Liver (tissue), 8 donors: ENCODE measurements at regions not wholly inside any gene's neighbourhood (a gene's known extent, or its start where the extent isn't known, plus 50 kb on each side); places are given as distances from the start of the nearest gene placed in this dataset.

Experiments
- DNase-seq: peaks from one replicate; pipeline ENCODE4 v3.0.0-alpha.2; 2017; ENCODE audit warnings: low spot score
- H3K27ac ChIP-seq, 2 donors: one replicate each; pipeline ENCODE4 v1.7.0; 2013; ENCODE audit warnings: inconsistent platforms in 2 of 2, low read length in 2 of 2, control low read depth in 1 of 2, low read depth in 1 of 2, mild to moderate bottlenecking in 1 of 2
- H3K27me3 ChIP-seq, 4 donors: one replicate each; pipeline versions ENCODE4 v1.6.1 to v1.7.0; 2013; ENCODE audit warnings: low read length in 3 of 4, inconsistent platforms in 1 of 4, mild to moderate bottlenecking in 1 of 4, moderate library complexity in 1 of 4; ENCODE audit not compliant: control insufficient read depth in 4 of 4, insufficient read depth in 4 of 4
- H3K36me3 ChIP-seq, 4 donors: one replicate each; pipeline versions ENCODE4 v1.6.1 to v1.7.0; 2013; ENCODE audit warnings: low read length in 3 of 4, mild to moderate bottlenecking in 3 of 4, low read depth in 1 of 4, moderate library complexity in 1 of 4; ENCODE audit not compliant: control insufficient read depth in 4 of 4, insufficient read depth in 3 of 4
- H3K4me1 ChIP-seq, 4 donors: one replicate each; pipeline versions ENCODE4 v1.6.1 to v1.7.0; 2013; ENCODE audit warnings: low read length in 3 of 4, mild to moderate bottlenecking in 3 of 4, moderate library complexity in 1 of 4; ENCODE audit not compliant: control insufficient read depth in 4 of 4, insufficient read depth in 4 of 4
- H3K4me3 ChIP-seq, 3 donors: one replicate each; pipeline versions ENCODE4 v1.6.1 to v1.7.0; 2013; ENCODE audit warnings: low read length in 3 of 3, control low read depth in 1 of 3, low read depth in 1 of 3, mild to moderate bottlenecking in 1 of 3
- H3K9ac ChIP-seq, 2 donors: one replicate each; pipeline ENCODE4 v1.7.0; 2013; ENCODE audit warnings: low read length in 2 of 2, mild to moderate bottlenecking in 2 of 2, moderate library complexity in 2 of 2, control low read depth in 1 of 2, low read depth in 1 of 2
- H3K9me3 ChIP-seq, 4 donors: one replicate each; pipeline versions ENCODE4 v1.6.1 to v1.7.0; 2013; ENCODE audit warnings: low read length in 3 of 4; ENCODE audit not compliant: control insufficient read depth in 4 of 4
- EGR1 ChIP-seq, 2 donors: IDR thresholded peaks; 2 replicates each; pipeline ENCODE4 v1.6.1; 2016 to 2018; ENCODE audit warnings: antibody characterized with exemption in 2 of 2, low read depth in 2 of 2
- FOXA1 ChIP-seq: IDR thresholded peaks from 2 replicates; pipeline ENCODE4 v1.6.1; 2016; ENCODE audit warnings: antibody characterized with exemption
- FOXA2 ChIP-seq: IDR thresholded peaks from 2 replicates; pipeline ENCODE4 v1.6.1; 2016; ENCODE audit warnings: antibody characterized with exemption
- GABPA ChIP-seq, 2 donors: IDR thresholded peaks in 1 of 2; conservative IDR thresholded peaks in 1 of 2; 2 replicates each; pipeline ENCODE4 v1.6.1; 2016; ENCODE audit warnings: antibody characterized with exemption in 2 of 2, mild to moderate bottlenecking in 1 of 2, moderate library complexity in 1 of 2
- HNF4A ChIP-seq, 2 donors: conservative IDR thresholded peaks; 2 replicates each; pipeline ENCODE4 v1.6.1; 2016; ENCODE audit warnings: antibody characterized with exemption in 2 of 2, mild to moderate bottlenecking in 2 of 2
- HNF4G ChIP-seq: IDR thresholded peaks from 2 replicates; pipeline ENCODE4 v1.6.1; 2016; ENCODE audit warnings: antibody characterized with exemption
- JUND ChIP-seq, 2 donors: IDR thresholded peaks; 2 replicates each; pipeline ENCODE4 v1.6.1; 2016; ENCODE audit warnings: antibody characterized with exemption in 2 of 2
- NR2F2 ChIP-seq: IDR thresholded peaks from 2 replicates; pipeline ENCODE4 v1.6.1; 2016; ENCODE audit warnings: antibody characterized with exemption
- RAD21 ChIP-seq, 2 donors: IDR thresholded peaks; 2 replicates each; pipeline ENCODE4 v1.6.1; 2016; ENCODE audit warnings: antibody characterized with exemption in 2 of 2, mild to moderate bottlenecking in 2 of 2
- REST ChIP-seq: IDR thresholded peaks from 2 replicates; pipeline ENCODE4 v1.6.1; 2016; ENCODE audit warnings: antibody characterized with exemption, mild to moderate bottlenecking
- RXRA ChIP-seq, 2 donors: IDR thresholded peaks; 2 replicates each; pipeline ENCODE4 v1.6.1; 2017 to 2018; ENCODE audit warnings: antibody characterized with exemption in 2 of 2, mild to moderate bottlenecking in 1 of 2
- SP1 ChIP-seq: IDR thresholded peaks from 2 replicates; pipeline ENCODE4 v1.6.1; 2018; ENCODE audit warnings: antibody characterized with exemption, mild to moderate bottlenecking
- TAF1 ChIP-seq: conservative IDR thresholded peaks from 2 replicates; pipeline ENCODE4 v1.6.1; 2016; ENCODE audit warnings: antibody characterized with exemption, mild to moderate bottlenecking
- YY1 ChIP-seq: IDR thresholded peaks from 2 replicates; pipeline ENCODE4 v1.6.1; 2016; ENCODE audit warnings: antibody characterized with exemption, mild to moderate bottlenecking
- ZBTB33 ChIP-seq: IDR thresholded peaks from 2 replicates; pipeline ENCODE4 v1.6.1; 2016; ENCODE audit warnings: antibody characterized with exemption
- WGBS: extraction: QIAGEN DNeasy Blood & Tissue Kit; methylation state at CpG from one replicate; pipeline ENCODE4 v1.1.7; 2013; 5-methylcytosine and 5-hydroxymethylcytosine counted together
- TF ChIP-seq, protein P1 (sequence below): IDR thresholded peaks from 2 replicates; pipeline ENCODE4 v1.6.1; 2016; ENCODE audit warnings: antibody characterized with exemption
- TF ChIP-seq, protein P2 (sequence below): fragments of 150-350 bp; IDR thresholded peaks from 2 replicates; pipeline ENCODE4 v1.5.1; 2017; ENCODE audit warnings: improper control_type of control experiment, low read depth, low read length; ENCODE audit not compliant: missing input control
- TF ChIP-seq, protein P3 (sequence below): IDR thresholded peaks from 2 replicates; pipeline ENCODE4 v1.6.1; 2016; ENCODE audit warnings: antibody characterized with exemption
- donor health status: healthy.
- donor health status: healthy.
- donor health status: healthy.
- donor health status: healthy.
- donor health status: healthy.

GRCh38 chr10:25707572-25707971 is 226.5 kb upstream of the MYO3A start:
- no peaks in the 10 kb centered on the region for H3K27me3 ChIP-seq
- DNase-seq = no peak
- no peaks in the 10 kb centered on the region for H3K36me3 ChIP-seq
- no peak overlapping the region for H3K27ac ChIP-seq
- H3K4me3 ChIP-seq = no peak overlapping the region
- 76% methylated on average over 4 of the region's 4 CpGs for WGBS
- TF ChIP-seq YY1 (no peak), NR2F2 (no peak), ZBTB33 (no peak), GABPA (IDR thresholded peaks at IDR 0.05 in 1 of 2, conservative IDR thresholded peaks at IDR 0.05 in 1 of 2) (no peak), TAF1 (no peak), SP1 (no peak), HNF4G (no peak), JUND (IDR thresholded peaks at IDR 0.05) (no peak), FOXA1 (no peak), RAD21 (IDR thresholded peaks at IDR 0.05) (no peak), FOXA2 (no peak), HNF4A (conservative IDR thresholded peaks at IDR 0.05) (no peak), RXRA (IDR thresholded peaks at IDR 0.05) (no peak), REST (no peak), EGR1 (IDR thresholded peaks at IDR 0.05; ENCODE audit: low read depth in 2 of 2) (no peak)
- TF ChIP-seq, protein P1, sequence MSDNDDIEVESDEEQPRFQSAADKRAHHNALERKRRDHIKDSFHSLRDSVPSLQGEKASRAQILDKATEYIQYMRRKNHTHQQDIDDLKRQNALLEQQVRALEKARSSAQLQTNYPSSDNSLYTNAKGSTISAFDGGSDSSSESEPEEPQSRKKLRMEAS = no peak
- TF ChIP-seq, protein P2, sequence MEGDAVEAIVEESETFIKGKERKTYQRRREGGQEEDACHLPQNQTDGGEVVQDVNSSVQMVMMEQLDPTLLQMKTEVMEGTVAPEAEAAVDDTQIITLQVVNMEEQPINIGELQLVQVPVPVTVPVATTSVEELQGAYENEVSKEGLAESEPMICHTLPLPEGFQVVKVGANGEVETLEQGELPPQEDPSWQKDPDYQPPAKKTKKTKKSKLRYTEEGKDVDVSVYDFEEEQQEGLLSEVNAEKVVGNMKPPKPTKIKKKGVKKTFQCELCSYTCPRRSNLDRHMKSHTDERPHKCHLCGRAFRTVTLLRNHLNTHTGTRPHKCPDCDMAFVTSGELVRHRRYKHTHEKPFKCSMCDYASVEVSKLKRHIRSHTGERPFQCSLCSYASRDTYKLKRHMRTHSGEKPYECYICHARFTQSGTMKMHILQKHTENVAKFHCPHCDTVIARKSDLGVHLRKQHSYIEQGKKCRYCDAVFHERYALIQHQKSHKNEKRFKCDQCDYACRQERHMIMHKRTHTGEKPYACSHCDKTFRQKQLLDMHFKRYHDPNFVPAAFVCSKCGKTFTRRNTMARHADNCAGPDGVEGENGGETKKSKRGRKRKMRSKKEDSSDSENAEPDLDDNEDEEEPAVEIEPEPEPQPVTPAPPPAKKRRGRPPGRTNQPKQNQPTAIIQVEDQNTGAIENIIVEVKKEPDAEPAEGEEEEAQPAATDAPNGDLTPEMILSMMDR = no peak
- TF ChIP-seq, protein P3, sequence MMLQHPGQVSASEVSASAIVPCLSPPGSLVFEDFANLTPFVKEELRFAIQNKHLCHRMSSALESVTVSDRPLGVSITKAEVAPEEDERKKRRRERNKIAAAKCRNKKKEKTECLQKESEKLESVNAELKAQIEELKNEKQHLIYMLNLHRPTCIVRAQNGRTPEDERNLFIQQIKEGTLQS = no peak
- H3K9ac ChIP-seq = no peak overlapping the region
- H3K9me3 ChIP-seq = no peaks in the 10 kb centered on the region
- H3K4me1 ChIP-seq = no peaks in the 10 kb centered on the region
